ENCODE measurements at regions not wholly inside any gene's neighbourhood (a gene's known extent, or its start where the extent isn't known, plus 50 kb on each side); places are given as distances from the start of the nearest gene placed in this dataset.

DNA sequence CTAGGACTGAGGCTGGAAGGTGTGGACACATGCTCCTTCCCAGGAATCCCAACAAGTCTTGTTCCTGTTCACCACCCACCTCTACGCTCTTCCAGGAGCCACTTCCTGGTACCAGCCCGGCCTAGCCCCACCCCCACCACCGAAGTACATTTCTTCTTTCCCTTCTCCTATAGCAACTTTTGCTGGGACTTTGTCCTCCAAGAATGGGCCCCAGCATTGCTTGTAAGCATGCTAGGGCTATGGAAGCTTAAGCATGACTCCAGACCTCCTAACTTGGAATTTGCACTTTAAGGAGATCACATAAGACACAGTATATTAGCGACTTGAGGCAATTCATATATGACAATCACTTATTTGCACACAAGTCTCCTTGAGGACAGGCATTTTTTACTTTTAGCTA is 462.0 kb upstream of the ARID1B start:
- no peak for DNase-seq
- ATAC-seq (ENCODE audit: low read depth) = no peak
- no peak overlapping the region for H3K4me3 Mint-ChIP-seq
- H3K36me3 Mint-ChIP-seq = peaks cover 2% of the 10 kb centered on the region
- no peaks in the 10 kb centered on the region for H3K4me1 Mint-ChIP-seq
- POLR2A ChIA-PET = no interaction called here
- H3K9me3 Mint-ChIP-seq = peaks cover 4% of the 10 kb centered on the region
- peaks cover 3% of the 10 kb centered on the region for H3K27me3 Mint-ChIP-seq
- no peak overlapping the region for H3K27ac Mint-ChIP-seq

GRCh38 chr6:156313037-156313436 is 464.1 kb upstream of the ARID1B start:
- no peaks in the 10 kb centered on the region for H3K27me3 Mint-ChIP-seq

GRCh38 chr6:156311291-156311690 is 465.9 kb upstream of the ARID1B start:
- Mint-ChIP-seq H3K4me1 (no peaks in the 10 kb centered on the region), H3K36me3 (no peaks in the 10 kb centered on the region), H3K27ac (no peak overlapping the region), H3K4me3 (no peak overlapping the region), H3K27me3 (no peaks in the 10 kb centered on the region), H3K9me3 (no peaks in the 10 kb centered on the region)
- DNase-seq (no peak), ATAC-seq (ENCODE audit: low read depth) (no peak)
- POLR2A ChIA-PET = no interaction called here

More at GRCh38 chr6:156313037-156313436, 464.1 kb upstream of the ARID1B start:
- DNase-seq (no peak), ATAC-seq (ENCODE audit: low read depth) (no peak)
- Mint-ChIP-seq H3K4me3 (no peak overlapping the region), H3K27ac (no peak overlapping the region), H3K9me3 (no peaks in the 10 kb centered on the region), H3K4me1 (no peaks in the 10 kb centered on the region), H3K36me3 (no peaks in the 10 kb centered on the region)
- POLR2A ChIA-PET = no interaction called here

GRCh38 chr6:156310701-156311100 is 466.5 kb upstream of the ARID1B start:
- Mint-ChIP-seq H3K27ac (no peak overlapping the region), H3K27me3 (no peaks in the 10 kb centered on the region), H3K36me3 (no peaks in the 10 kb centered on the region), H3K9me3 (no peaks in the 10 kb centered on the region), H3K4me3 (no peak overlapping the region), H3K4me1 (no peaks in the 10 kb centered on the region)
- no peak for ATAC-seq (ENCODE audit: low read depth)
- no peak for DNase-seq
- POLR2A ChIA-PET = no interaction called here

GRCh38 chr6:156309017-156309416 is 468.2 kb upstream of the ARID1B start:
- Mint-ChIP-seq H3K4me3 (no peak overlapping the region), H3K4me1 (no peaks in the 10 kb centered on the region), H3K27me3 (no peaks in the 10 kb centered on the region), H3K27ac (no peak overlapping the region), H3K9me3 (no peaks in the 10 kb centered on the region), H3K36me3 (no peaks in the 10 kb centered on the region)
- ATAC-seq (ENCODE audit: low read depth) (no peak), DNase-seq (no peak)
- POLR2A ChIA-PET = no interaction called here

DNA sequence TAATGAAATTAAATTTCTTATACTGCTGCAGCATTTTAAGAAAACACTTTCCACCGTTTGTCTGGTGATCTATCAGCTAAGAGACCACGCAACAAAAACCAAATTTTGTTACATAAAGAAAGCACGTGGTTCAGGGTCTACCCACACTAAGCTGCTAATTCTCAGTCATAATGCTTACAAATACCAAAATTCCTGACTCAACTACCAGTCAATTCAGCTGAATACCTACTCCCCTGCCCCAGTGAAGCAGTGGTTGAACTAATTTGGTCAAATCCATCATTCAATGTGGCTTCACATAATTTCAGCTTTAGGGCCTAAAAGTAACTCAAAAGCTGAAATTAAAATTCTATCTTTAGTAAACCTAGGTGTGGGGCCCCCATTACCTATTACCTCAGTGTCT is 468.6 kb upstream of the ARID1B start:
- H3K9me3 Mint-ChIP-seq = no peaks in the 10 kb centered on the region
- H3K4me1 Mint-ChIP-seq = no peaks in the 10 kb centered on the region
- DNase-seq (no peak), ATAC-seq (ENCODE audit: low read depth) (no peak)
- POLR2A ChIA-PET = no interaction called here
- H3K27me3 Mint-ChIP-seq = no peaks in the 10 kb centered on the region
- H3K36me3 Mint-ChIP-seq = no peaks in the 10 kb centered on the region
- H3K27ac Mint-ChIP-seq = no peak overlapping the region
- no peak overlapping the region for H3K4me3 Mint-ChIP-seq

GRCh38 chr6:156306531-156306930 is 470.6 kb upstream of the ARID1B start:
- no peak overlapping the region for H3K4me3 Mint-ChIP-seq
- no peaks in the 10 kb centered on the region for H3K9me3 Mint-ChIP-seq
- ATAC-seq (ENCODE audit: low read depth) (no peak), DNase-seq (no peak)
- no peaks in the 10 kb centered on the region for H3K4me1 Mint-ChIP-seq
- no peaks in the 10 kb centered on the region for H3K27me3 Mint-ChIP-seq
- POLR2A ChIA-PET = no interaction called here
- H3K27ac Mint-ChIP-seq = no peak overlapping the region
- H3K36me3 Mint-ChIP-seq = no peaks in the 10 kb centered on the region

DNA sequence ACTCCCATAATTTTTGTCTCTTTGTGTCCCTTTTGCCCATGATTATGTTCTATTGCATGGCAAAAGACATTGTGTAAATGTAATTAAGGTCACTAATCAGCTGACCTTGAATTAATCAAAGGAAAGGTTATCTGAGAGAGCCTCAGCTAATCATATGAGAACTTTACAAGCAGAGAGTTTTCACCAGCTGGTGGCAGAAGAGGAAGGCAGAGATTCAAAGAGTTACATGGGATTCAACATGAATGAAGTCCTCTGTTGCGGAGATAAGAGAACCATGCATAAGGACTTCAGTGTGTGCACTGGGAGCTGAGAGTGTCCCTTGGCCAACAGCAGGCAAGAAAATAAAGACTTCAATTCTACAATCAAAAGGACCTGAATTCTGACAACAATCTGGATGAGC is 494.1 kb upstream of the ARID1B start:
- Mint-ChIP-seq H3K9me3 (peaks cover 6% of the 10 kb centered on the region), H3K27ac (no peak overlapping the region), H3K27me3 (no peaks in the 10 kb centered on the region), H3K36me3 (peaks cover 4% of the 10 kb centered on the region), H3K4me3 (no peak overlapping the region), H3K4me1 (peaks cover 3% of the 10 kb centered on the region)
- ATAC-seq (ENCODE audit: low read depth) (no peak), DNase-seq (no peak)
- POLR2A ChIA-PET = no interaction called here

- no peaks in the 10 kb centered on the region for H3K27me3 Mint-ChIP-seq
- no peak overlapping the region for H3K4me3 Mint-ChIP-seq
- H3K4me1 Mint-ChIP-seq = peaks cover 3% of the 10 kb centered on the region
- H3K36me3 Mint-ChIP-seq = peaks cover 7% of the 10 kb centered on the region
- POLR2A ChIA-PET = interaction anchor here (0.6 kb wide), 1 partner anchor 654 kb away, joined by 3 read pairs; no protein-coding TSS in a partner anchor
- peaks cover 12% of the 10 kb centered on the region for H3K9me3 Mint-ChIP-seq
- no peak overlapping the region for H3K27ac Mint-ChIP-seq
- DNase-seq (no peak), ATAC-seq (ENCODE audit: low read depth) (no peak)
Observed at GRCh38 chr6:156282087-156282486, 495.1 kb upstream of the ARID1B start.

DNA sequence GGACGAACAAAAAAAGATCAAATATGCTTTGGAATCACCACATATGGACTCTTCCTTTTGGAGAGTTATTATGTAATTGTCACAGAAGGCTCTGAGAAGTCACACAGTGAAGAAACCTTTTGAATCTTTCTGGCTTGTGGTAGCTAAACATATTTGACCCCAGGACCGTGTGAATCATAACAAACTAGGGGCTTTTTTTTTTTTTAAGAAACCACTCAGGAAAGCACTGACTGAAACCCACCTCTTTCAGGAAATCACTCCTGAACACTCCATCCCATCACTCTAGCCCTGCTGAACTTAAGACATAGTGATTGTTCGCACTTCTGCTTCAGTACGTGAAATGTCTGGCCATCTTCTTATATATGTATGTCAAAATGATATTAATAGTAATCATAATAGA is 495.9 kb upstream of the ARID1B start:
- ATAC-seq (ENCODE audit: low read depth) = no peak
- H3K27ac Mint-ChIP-seq = no peak overlapping the region

GRCh38 chr6:156280065-156280464 is 497.1 kb upstream of the ARID1B start:
- DNase-seq (no peak), ATAC-seq (ENCODE audit: low read depth) (no peak)
- Mint-ChIP-seq H3K27ac (no peak overlapping the region), H3K4me1 (peaks cover 3% of the 10 kb centered on the region), H3K36me3 (peaks cover 7% of the 10 kb centered on the region), H3K27me3 (no peaks in the 10 kb centered on the region), H3K9me3 (peaks cover 12% of the 10 kb centered on the region), H3K4me3 (no peak overlapping the region)
- POLR2A ChIA-PET = no interaction called here

More for the DNA sequence above, 495.9 kb upstream of the ARID1B start:
- Mint-ChIP-seq H3K4me1 (peaks cover 3% of the 10 kb centered on the region), H3K27me3 (no peaks in the 10 kb centered on the region), H3K36me3 (peaks cover 7% of the 10 kb centered on the region), H3K9me3 (peaks cover 12% of the 10 kb centered on the region), H3K4me3 (no peak overlapping the region)
- no peak for DNase-seq
- POLR2A ChIA-PET = no interaction called here

DNA sequence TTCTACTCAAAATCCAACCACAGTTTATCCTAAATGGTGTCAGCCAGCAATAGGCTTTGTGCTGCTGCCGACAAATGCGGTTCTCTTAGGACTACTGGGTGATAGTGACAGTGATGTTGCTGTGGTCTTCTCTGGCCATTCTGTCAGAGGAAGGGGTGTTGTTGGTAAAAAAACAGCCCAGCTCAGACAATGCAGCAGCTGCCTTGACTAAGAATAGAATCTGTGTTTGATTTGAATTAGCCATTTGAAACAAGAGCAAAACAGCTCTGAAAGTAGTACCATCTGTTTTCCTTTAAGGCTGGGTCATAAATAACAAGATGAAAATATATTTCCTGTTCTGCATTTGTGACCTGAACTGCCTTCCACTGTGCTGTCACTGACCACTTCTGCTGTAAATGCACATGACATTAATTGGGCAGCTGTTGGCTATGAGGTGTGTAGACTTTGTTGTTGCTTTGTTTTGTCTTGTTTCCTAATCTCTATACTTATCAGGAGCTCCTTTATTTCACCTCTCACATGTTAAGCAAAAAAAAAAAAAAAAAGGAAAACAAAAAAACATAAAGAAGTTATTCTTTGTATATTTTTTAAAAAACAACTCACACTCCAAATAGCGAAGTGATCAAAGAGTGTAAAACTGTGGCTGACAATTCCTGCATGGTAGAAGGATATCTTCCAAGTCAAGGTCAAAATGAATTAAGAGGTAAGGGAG is 497.8 kb upstream of the ARID1B start:
- Mint-ChIP-seq H3K36me3 (peaks cover 10% of the 10 kb centered on the region), H3K9me3 (peaks cover 12% of the 10 kb centered on the region), H3K4me1 (peaks cover 3% of the 10 kb centered on the region), H3K27me3 (no peaks in the 10 kb centered on the region), H3K4me3 (no peak overlapping the region), H3K27ac (no peak overlapping the region)
- POLR2A ChIA-PET = interaction anchor here (0.7 kb wide), 1 partner anchor 229 kb away, joined by 3 read pairs; no protein-coding TSS in a partner anchor
- no peak for ATAC-seq (ENCODE audit: low read depth)
- no peak for DNase-seq

- no peak overlapping the region for H3K27ac Mint-ChIP-seq
- peaks cover 13% of the 10 kb centered on the region for H3K4me1 Mint-ChIP-seq
- H3K36me3 Mint-ChIP-seq = peaks cover 7% of the 10 kb centered on the region
- peaks cover 6% of the 10 kb centered on the region for H3K9me3 Mint-ChIP-seq
- POLR2A ChIA-PET = no interaction called here
- H3K27me3 Mint-ChIP-seq = no peaks in the 10 kb centered on the region
- ATAC-seq (ENCODE audit: low read depth) (no peak), DNase-seq (no peak)
- no peak overlapping the region for H3K4me3 Mint-ChIP-seq
Observed at GRCh38 chr6:156273065-156273711, 504.0 kb upstream of the ARID1B start.

- peak overlapping the region; percentile 39 for H3K4me3 Mint-ChIP-seq
- DNase-seq (no peak), ATAC-seq (ENCODE audit: low read depth) (peak; percentile 30)
- H3K36me3 Mint-ChIP-seq = peaks cover 7% of the 10 kb centered on the region
- peak overlapping the region; percentile 49 for H3K27ac Mint-ChIP-seq
- peaks cover 3% of the 10 kb centered on the region for H3K9me3 Mint-ChIP-seq
- no peaks in the 10 kb centered on the region for H3K27me3 Mint-ChIP-seq
- peaks cover 13% of the 10 kb centered on the region for H3K4me1 Mint-ChIP-seq
- POLR2A ChIA-PET = no interaction called here
Observed at GRCh38 chr6:156269751-156270369, 507.3 kb upstream of the ARID1B start.

Measured in activated naive CD8-positive, alpha-beta T cell treated with anti-CD3 and anti-CD28 coated beads, Interleukin-2, amount 10 ng/mL, durations not matched to agents 7 days and 5 days (primary cell).